ENCODE measurements at regions not wholly inside any gene's neighbourhood (a gene's known extent, or its start where the extent isn't known, plus 50 kb on each side); places are given as distances from the start of the nearest gene placed in this dataset.

- Histone ChIP-seq H3K27ac (ENCODE audit: extremely low read length, insufficient read depth, low read length) (no peak overlapping the region), H3K9ac (ENCODE audit: insufficient read depth, low read depth, low read length) (no peak overlapping the region), H3K4me1 (ENCODE audit: insufficient read depth, low read length) (no peaks in the 10 kb centered on the region), H3K36me3 (replicated peaks in 1 of 2; ENCODE audit: control insufficient read depth in 1 of 2, insufficient read depth in 2 of 2, low read length in 2 of 2) (no peaks in the 10 kb centered on the region), H4K20me1 (ENCODE audit: insufficient read depth, low read length) (no peaks in the 10 kb centered on the region), H2AFZ (ENCODE audit: low read length) (no peak overlapping the region), H3K9me3 (ENCODE audit: low read length) (peaks cover 93% of the 10 kb centered on the region), H3K79me2 (ENCODE audit: insufficient read depth, low read length) (no peaks in the 10 kb centered on the region), H3K27me3 (ENCODE audit: control insufficient read depth in 1 of 2, insufficient read depth in 2 of 2, low read length in 2 of 2) (no peaks in the 10 kb centered on the region), H3K4me3 (replicated peaks in 1 of 3; ENCODE audit: insufficient read depth in 1 of 3, low read depth in 2 of 3, low read length in 3 of 3) (no peak overlapping the region), H3K4me2 (ENCODE audit: low read depth, low read length) (no peak overlapping the region)
- no peak for DNase-seq (ENCODE audit: low spot score)
- no peak for ATAC-seq
- ChIA-PET CTCF (ENCODE audit: low intra/inter-chr PET ratio, low total read pairs) (no interaction called here), POLR2A (no interaction called here)
- TF ChIP-seq HES4 (CRISPR knock-in tag; IDR thresholded peaks at IDR 0.05; ENCODE audit: borderline replicate concordance) (no peak), ZKSCAN1 (IDR thresholded peaks at IDR 0.05; ENCODE audit: low read length) (no peak), NCOA1 (CRISPR knock-in tag; IDR thresholded peaks at IDR 0.05) (no peak), PBX3 (CRISPR knock-in tag; IDR thresholded peaks at IDR 0.05; ENCODE audit: borderline replicate concordance) (no peak), MBD4 (IDR thresholded peaks at IDR 0.05; ENCODE audit: borderline replicate concordance, low read length) (no peak)
- no peak for FAIRE-seq
- intact Hi-C loops (cut with micrococcal nuclease; ENCODE audit: unreplicated experiment) = no loop called here
- WGBS (ENCODE audit: low lambda C conversion rate) = 1% methylated on average over 4 of the region's 4 CpGs
- BruUV-seq (replicated peaks) = no TSS peak
- in situ Hi-C loops (cut with HindIII; ENCODE audit: extremely low pct_ligation_motif_present, low pct_unique_long_range_greater_than_20kb) = no loop called here
Observed at GRCh38 chr15:87118846-87119245, 1039.2 kb downstream of the AGBL1 start.

- no peaks in the 10 kb centered on the region for H3K27me3 ChIP-seq (ENCODE audit: control insufficient read depth in 1 of 2, insufficient read depth in 2 of 2, low read length in 2 of 2)
- peaks cover 94% of the 10 kb centered on the region for H3K9me3 ChIP-seq (ENCODE audit: low read length)
- no peak overlapping the region for H2AFZ ChIP-seq (ENCODE audit: low read length)
- 4% methylated on average over 3 of the region's 3 CpGs for WGBS (ENCODE audit: low lambda C conversion rate)
- no peak overlapping the region for H3K4me3 ChIP-seq (replicated peaks in 1 of 3; ENCODE audit: insufficient read depth in 1 of 3, low read depth in 2 of 3, low read length in 3 of 3)
- POLR2A ChIA-PET = no interaction called here
- no TSS peak for BruUV-seq (replicated peaks)
- ATAC-seq = no peak
- H4K20me1 ChIP-seq (ENCODE audit: insufficient read depth, low read length) = no peaks in the 10 kb centered on the region
- no peak for TF ChIP-seq ZNF33B (CRISPR knock-in tag; IDR thresholded peaks at IDR 0.05)
- no peak for TF ChIP-seq ZNF615 (CRISPR knock-in tag; IDR thresholded peaks at IDR 0.05; ENCODE audit: borderline replicate concordance)
- no peak for TF ChIP-seq RBM22 (optimal IDR thresholded peaks at IDR 0.05; ENCODE audit: low read length)
- no peak for TF ChIP-seq ZNF30 (CRISPR knock-in tag; IDR thresholded peaks at IDR 0.05)
- TF ChIP-seq HOXA5 (CRISPR knock-in tag; IDR thresholded peaks at IDR 0.05) = no peak
- no peak for TF ChIP-seq NFAT5 (CRISPR knock-in tag; IDR thresholded peaks at IDR 0.05)
- no peak for FAIRE-seq
- H3K4me1 ChIP-seq (ENCODE audit: insufficient read depth, low read length) = no peaks in the 10 kb centered on the region
- no peak for DNase-seq (ENCODE audit: low spot score)
- no peak overlapping the region for H3K4me2 ChIP-seq (ENCODE audit: low read depth, low read length)
- in situ Hi-C loops (cut with HindIII; ENCODE audit: extremely low pct_ligation_motif_present, low pct_unique_long_range_greater_than_20kb) (no loop called here), intact Hi-C loops (cut with micrococcal nuclease; ENCODE audit: unreplicated experiment) (no loop called here)
- no peaks in the 10 kb centered on the region for H3K79me2 ChIP-seq (ENCODE audit: insufficient read depth, low read length)
- no peak overlapping the region for H3K27ac ChIP-seq (ENCODE audit: extremely low read length, insufficient read depth, low read length)
- no peak overlapping the region for H3K9ac ChIP-seq (ENCODE audit: insufficient read depth, low read depth, low read length)
- no peaks in the 10 kb centered on the region for H3K36me3 ChIP-seq (replicated peaks in 1 of 2; ENCODE audit: control insufficient read depth in 1 of 2, insufficient read depth in 2 of 2, low read length in 2 of 2)
- CTCF ChIA-PET (ENCODE audit: low intra/inter-chr PET ratio, low total read pairs) = no interaction called here
Observed at GRCh38 chr15:87118435-87118834, 1038.8 kb downstream of the AGBL1 start.

Measured in HepG2 (cell line).